HG03025 (cell line): ENCODE measurements at regions not wholly inside any gene's neighbourhood (a gene's known extent, or its start where the extent isn't known, plus 50 kb on each side); places are given as distances from the start of the nearest gene placed in this dataset.

Experiments
- ATAC-seq: cut with Tn5 transposase; IDR thresholded peaks from one replicate; pipeline ENCODE4 v1.9.1; 2021; ENCODE audit warnings: mild to moderate bottlenecking, moderate library complexity; ENCODE audit not compliant: unreplicated experiment, low FRiP score

DNA sequence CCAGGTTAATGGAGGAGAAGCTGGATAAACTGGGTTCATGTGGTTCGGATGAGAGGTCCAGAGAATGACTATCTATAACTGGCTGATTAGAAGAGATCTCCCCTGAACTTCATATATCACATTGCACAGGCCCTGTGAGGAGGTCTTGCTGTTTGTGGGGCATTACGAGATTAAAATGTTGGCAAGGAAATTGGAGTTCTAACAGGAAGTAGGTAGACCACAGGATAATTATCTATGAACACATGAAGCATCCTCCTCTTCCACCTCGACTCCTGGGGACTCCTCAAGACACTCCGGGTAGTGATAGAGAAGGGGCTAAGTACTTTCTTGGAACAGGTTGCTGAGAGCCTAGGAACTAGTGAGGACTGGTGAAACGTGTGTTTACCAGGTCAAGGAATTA, 418.8 kb downstream of the KCNH5 start:
- ATAC-seq, result no peak

DNA sequence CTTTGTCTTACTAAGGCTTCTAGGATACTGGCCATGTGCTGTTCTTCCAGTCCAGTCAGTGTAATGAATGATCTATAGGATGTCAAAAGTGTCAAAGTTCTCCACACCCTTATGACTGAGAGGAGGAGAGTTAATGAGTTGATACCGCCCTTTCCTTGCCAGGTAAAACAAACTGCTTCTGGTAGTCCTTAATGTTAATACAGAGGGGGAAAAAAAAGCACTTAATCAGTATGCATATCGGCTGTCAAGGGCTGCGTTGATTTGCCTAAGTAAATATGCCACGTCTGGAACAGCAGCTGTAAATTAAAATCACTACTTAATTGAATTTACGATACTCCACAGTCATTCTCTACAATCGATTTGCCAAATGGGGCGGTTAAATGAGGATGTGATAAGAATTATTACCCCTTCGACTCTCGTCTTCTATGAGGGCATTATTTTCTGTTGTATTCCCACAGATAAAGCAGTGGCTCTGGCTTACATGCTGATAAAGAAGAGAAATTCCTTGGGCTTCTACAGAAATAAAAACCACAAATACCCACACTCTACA, 416.0 kb downstream of the KCNH5 start:
- no peak for ATAC-seq

DNA sequence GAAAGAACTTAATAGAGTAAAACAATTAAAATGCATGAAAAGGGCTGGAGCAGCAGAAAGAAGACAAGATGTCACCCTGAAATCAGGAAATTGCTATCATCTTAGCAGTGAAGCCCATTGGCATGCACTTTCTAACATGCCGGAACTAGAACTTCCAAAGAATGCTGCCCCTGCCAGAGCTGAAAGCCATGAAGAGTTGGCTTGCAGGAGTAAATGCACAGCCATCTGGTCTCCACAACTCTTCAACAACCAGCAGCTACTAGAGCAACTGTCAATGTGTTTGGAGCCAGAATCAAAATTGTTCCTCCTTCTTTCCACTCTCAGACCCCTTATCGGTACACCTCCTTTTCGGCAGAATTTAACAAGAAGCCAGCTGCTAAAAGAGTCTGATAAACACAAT, 414.1 kb downstream of the KCNH5 start:
- ATAC-seq, result no peak

DNA sequence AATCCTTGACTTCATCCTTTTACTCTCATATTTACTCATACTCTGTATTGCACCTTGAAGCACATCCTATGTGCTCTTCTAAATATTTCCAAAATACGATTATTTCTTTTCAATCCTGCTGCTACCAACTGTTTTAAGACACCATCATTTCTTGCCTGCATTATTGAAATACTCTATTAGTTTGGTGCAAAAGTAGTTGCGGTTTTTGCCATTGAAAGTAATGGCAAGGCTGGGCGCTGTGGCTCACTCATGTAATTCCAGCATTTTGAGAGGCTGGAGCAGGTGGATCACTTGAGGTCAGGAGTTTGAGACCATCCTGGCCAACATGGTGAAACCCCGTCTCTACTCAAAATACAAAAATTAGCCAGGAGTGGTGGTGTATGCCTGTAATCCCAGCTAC, 412.5 kb downstream of the KCNH5 start:
- no peak for ATAC-seq

DNA sequence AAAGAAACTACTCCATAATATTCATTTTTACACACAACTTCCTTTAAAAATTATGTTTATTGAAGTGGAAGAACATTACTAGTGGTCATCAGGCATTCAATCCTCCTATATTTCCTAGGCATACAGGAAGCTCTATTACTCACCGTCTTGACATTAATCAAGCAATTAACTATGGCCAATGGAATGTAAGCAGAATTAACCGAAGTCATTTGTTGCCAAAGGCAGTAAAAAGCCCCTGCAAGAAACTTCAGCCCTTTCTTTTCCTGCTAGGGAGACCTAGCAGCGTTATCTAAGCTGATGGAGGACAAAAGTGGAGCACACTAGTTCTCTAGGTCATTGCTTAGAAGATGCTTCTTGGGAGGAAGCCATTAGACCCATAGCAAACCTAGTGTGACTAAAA, 399.6 kb downstream of the KCNH5 start:
- ATAC-seq, result no peak
